Choroid plexus epithelial cell (primary cell): ENCODE measurements at regions not wholly inside any gene's neighbourhood (a gene's known extent, or its start where the extent isn't known, plus 50 kb on each side); places are given as distances from the start of the nearest gene placed in this dataset.
"Not testable (repeated sequence)": the region's sequence is repeated elsewhere in the genome, so short reads cannot be mapped to it uniquely, and the experiment has no call there.

ENCODE experiments used
- DNase-seq: peaks from one replicate; pipeline ENCODE4 v3.0.0-alpha.2; 2010; ENCODE audit warnings: low read depth
- H3K4me3 ChIP-seq: 2 replicates; pipeline ENCODE4 v1.5.1; 2011; ENCODE audit warnings: low read depth, mild to moderate bottlenecking, control low read depth, low read length, moderate library complexity
- TF ChIP-seq, protein P1 (sequence below): conservative IDR thresholded peaks from 2 replicates; pipeline ENCODE4 v1.5.1; 2011; ENCODE audit warnings: low read depth, mild to moderate bottlenecking, control low read depth, inconsistent platforms, low read length, moderate library complexity

DNA sequence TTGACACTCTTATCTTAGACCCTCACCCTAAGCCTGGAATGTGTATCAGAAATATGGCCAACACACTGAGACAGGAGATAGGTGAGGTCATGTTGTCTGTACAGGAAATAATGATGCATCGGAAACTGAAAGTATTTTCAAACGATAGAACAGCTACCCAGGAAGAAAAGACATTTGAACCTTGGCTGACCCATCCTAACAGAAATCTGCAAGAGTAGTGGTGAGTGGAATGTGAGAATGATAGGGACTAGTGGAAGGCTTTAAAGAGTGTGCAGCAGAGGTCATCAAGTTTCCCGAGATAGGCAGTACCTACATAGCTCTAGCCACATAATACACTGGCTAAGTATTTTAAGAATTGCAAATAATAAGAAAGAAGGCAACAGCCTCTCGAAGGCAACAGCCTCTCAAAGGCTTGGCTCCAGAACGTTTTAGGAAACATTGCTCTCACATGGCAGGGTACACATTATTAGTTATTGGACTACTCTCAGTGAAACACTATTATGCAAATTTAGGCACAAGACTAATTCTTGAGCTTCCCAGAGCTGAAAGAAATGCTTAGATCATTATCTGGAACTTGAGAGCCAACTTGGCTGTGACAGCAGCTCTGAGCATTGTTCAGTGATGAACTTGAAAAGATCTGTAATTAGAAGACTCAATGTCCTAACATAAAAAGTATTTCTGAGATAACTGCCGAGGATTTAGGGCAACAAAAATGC lies 133.1 kb upstream of the FBXL7 start:
- TF ChIP-seq, protein P1, sequence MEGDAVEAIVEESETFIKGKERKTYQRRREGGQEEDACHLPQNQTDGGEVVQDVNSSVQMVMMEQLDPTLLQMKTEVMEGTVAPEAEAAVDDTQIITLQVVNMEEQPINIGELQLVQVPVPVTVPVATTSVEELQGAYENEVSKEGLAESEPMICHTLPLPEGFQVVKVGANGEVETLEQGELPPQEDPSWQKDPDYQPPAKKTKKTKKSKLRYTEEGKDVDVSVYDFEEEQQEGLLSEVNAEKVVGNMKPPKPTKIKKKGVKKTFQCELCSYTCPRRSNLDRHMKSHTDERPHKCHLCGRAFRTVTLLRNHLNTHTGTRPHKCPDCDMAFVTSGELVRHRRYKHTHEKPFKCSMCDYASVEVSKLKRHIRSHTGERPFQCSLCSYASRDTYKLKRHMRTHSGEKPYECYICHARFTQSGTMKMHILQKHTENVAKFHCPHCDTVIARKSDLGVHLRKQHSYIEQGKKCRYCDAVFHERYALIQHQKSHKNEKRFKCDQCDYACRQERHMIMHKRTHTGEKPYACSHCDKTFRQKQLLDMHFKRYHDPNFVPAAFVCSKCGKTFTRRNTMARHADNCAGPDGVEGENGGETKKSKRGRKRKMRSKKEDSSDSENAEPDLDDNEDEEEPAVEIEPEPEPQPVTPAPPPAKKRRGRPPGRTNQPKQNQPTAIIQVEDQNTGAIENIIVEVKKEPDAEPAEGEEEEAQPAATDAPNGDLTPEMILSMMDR = no peak
- peak; percentile 89 for DNase-seq
- H3K4me3 ChIP-seq = no peak overlapping the region

DNA sequence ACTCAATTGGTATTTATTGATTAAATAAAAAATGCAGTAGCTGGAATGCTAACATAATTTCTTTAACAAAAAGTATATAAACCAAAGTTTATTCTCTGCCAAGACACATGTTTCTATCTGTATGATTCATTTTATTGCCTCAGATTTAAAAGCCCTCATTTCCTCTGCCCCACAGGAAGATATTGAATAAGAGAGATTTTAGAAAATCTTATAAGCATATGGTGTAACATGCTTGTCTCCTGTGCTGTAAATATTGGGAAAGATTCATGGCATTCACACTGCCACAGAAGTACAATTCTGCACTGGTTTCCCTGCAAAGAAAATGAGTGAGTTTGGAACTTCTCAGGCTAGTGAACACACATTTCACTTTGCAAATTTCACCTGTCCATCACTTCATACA lies 134.9 kb upstream of the FBXL7 start:
- no peak overlapping the region for H3K4me3 ChIP-seq
- TF ChIP-seq, protein P1 = no peak
- DNase-seq = peak; percentile 68

DNA sequence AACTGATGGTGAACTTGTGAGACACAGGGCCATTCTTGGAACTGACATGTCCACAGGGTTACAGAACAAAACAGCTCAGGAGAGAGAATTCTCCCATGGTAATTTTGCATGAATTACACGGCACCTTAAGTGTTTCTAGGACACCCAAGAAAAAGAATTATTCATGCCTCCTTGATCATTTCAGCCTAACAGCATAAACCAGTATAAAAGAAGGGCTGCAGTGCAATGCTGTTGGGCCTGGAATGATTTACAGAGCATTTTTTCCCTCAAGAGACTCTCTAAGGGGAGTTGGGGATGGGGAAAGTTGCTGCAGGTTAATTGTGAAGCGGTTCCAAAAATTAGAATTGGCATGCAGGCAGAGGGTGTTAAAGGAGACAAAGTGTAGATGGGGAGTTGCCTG lies 136.4 kb upstream of the FBXL7 start:
- H3K4me3 ChIP-seq = no peak overlapping the region
- TF ChIP-seq, protein P1 = no peak
- DNase-seq = no peak

DNA sequence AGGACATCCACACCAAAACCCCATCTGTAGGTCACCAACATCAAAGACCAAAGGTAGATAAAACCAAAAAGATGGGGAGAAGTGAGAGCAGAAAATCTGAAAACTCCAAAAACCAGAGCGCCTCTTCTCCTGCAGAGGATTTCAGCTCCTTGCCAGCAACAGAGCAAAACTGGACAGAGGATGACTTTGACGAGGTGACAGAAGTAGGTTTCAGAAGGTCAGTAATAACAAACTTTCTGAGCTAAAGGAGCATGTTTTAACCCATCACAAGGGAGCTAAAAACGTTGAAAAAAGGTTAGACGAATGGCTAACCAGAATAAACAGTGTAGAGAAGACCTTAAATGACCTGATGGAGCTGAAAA lies 142.9 kb upstream of the FBXL7 start:
- H3K4me3 ChIP-seq, DNase-seq: not testable (repeated sequence)

DNA sequence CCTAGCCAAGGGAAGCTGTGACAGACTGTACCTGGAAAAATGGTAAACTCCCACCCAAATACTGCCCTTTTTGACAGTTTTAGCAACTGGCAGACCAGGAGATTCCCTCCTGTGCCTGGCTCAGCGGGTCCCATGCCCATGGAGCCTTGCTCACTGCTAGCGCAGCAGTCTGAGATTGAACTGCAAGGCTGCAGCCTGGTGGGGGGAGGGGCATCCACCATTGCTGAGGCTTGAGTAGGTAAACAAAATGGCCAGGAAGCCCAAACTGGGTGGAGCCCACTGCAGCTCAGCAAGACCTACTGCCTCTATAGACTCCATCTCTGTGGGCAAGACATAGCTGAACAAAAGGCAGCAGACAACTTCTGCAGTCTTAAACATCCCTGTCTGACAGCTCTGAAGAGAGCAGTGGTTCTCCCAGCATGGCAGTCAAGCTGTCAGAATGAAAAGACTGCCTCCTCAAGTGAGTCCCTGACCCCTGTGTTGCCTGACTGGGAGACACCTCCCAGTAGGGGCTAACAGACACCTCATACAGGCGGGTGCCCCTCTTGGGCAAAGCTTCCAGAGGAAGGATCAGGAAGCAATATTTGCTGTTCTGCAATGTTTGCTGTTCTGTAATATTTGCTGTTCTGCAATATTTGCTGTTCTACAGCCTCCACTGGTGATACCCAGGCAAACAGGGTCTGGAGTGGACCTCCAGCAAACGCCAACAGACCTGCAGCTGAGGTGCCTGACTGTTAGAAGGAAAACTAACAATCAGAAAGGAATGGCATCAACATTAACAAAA lies 143.5 kb upstream of the FBXL7 start:
- not testable (repeated sequence) for DNase-seq, H3K4me3 ChIP-seq

DNA sequence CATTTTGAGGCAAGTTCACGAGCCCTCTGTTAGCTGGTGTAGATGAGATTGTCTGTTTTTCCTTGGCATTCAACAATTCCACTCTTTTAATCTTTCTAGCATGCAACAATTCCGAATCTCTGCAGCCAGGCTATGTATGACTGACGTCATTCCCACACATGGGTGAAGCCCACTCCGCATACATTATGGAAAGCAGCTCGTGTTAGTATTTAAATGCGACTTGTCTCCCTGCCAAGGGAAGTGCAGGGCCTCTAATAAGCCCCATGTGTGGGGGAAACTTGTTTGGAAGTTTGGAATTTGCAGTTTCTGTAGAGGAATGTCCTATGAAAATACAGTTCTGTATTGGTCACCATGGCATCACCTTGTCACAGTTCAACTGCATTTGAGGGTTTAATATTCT lies 146.0 kb upstream of the FBXL7 start:
- TF ChIP-seq, protein P1 = no peak
- no peak for DNase-seq
- H3K4me3 ChIP-seq = no peak overlapping the region

DNA sequence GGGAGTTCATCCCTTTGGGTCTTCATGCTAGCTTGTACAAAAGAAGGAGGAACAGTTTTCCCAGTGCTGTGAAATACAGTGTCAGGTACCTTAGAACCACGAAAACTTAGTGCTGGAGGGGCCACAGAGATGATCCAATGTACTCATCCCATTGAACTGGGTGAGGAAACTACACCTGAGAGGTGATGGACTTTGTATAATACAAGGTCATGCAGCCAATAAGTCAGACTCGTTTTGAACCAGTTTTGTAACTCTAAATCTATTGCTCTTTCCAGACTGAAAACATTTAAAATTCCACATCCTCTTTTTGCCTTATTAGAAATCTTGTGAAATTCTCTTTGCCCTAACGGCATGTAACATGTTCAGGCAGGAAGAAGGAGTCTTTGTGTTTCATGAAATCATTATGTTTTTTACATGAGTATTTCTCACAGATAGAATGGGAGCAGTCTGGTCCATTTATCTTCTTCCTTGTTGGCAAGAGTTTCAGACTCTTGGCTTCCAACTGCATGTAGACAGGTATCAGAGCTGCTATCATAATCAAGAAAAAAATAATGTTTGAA lies 146.8 kb upstream of the FBXL7 start:
- TF ChIP-seq, protein P1 = no peak
- no peak overlapping the region for H3K4me3 ChIP-seq
- DNase-seq = no peak

DNA sequence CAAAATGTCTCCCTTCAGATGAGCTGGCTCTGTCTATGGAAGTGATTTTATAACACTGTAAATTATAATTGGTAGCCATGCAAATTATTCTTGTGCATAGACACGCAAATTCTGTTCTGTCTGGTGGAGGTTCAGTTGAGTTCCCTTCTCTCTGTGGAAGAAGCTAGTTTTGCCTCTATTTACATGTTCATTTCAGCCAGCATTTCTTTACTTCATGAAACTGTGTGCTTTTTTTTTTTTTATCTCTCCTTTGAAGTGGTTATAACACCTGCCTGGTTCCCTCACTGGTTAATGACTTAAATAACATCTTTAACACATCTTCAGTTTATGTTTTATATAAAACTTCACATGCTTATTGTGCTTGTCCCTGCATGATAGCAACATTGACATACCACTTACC lies 149.4 kb upstream of the FBXL7 start:
- no peak for DNase-seq
- TF ChIP-seq, protein P1 = no peak
- H3K4me3 ChIP-seq = no peak overlapping the region
